Gastrocnemius medialis (tissue), 4 donors: ENCODE measurements at regions not wholly inside any gene's neighbourhood (a gene's known extent, or its start where the extent isn't known, plus 50 kb on each side); places are given as distances from the start of the nearest gene placed in this dataset.

Experiments
- POLR2A ChIP-seq, 2 donors: fragments of 450-650 bp; IDR thresholded peaks; one replicate each; pipeline ENCODE4 v1.6.1; 2017; ENCODE audit warnings: antibody characterized with exemption in 2 of 2, mild to moderate bottlenecking in 2 of 2, moderate library complexity in 2 of 2
- TF ChIP-seq, protein P1 (sequence below), 5 experiments: fragments of 450-650 bp in 3 of 5; fragments of 200-600 bp in 2 of 5; sonication (generic) in 2 of 5; IDR thresholded peaks in 4 of 5; conservative IDR thresholded peaks in 1 of 5; 1 replicate in 4 of 5; 2 replicates in 1 of 5; pipeline ENCODE4 v1.5.1; 2016 to 2019; ENCODE audit warnings: antibody characterized with exemption in 5 of 5, mild to moderate bottlenecking in 3 of 5, moderate library complexity in 3 of 5

DNA sequence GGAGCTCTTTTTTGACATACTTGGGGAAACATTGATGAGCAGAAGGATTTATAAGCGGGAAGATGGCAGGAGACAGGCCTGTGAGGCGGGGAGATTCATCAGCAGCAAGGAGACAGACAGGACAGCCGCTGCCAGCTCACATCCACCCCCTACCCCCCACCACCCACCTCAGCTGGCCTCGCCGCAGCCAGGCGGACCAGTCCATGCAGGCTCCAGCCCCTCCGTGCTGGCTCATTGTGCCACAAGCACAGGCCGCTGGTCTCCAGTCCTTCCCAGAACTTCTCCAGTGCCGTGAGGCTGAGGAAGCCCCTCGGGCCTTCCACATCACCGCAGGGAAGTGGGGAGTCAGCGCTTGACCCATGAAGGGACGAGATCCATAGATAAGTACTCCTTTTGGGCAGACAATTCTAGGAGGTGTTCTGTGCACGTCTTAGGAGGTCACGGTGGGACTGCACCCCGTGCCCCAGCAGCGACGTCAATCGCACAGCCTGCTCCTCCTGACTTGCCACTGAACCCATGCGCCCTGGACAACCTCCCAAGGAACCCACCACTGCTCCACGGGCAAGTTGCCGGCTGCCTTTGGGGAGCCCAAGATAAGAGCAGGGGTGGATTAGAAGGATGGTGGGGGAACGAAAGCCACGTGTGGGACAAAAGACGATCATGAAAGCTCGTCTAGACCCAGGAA, 323.6 kb downstream of the C16orf95 start:
- TF ChIP-seq, protein P1, sequence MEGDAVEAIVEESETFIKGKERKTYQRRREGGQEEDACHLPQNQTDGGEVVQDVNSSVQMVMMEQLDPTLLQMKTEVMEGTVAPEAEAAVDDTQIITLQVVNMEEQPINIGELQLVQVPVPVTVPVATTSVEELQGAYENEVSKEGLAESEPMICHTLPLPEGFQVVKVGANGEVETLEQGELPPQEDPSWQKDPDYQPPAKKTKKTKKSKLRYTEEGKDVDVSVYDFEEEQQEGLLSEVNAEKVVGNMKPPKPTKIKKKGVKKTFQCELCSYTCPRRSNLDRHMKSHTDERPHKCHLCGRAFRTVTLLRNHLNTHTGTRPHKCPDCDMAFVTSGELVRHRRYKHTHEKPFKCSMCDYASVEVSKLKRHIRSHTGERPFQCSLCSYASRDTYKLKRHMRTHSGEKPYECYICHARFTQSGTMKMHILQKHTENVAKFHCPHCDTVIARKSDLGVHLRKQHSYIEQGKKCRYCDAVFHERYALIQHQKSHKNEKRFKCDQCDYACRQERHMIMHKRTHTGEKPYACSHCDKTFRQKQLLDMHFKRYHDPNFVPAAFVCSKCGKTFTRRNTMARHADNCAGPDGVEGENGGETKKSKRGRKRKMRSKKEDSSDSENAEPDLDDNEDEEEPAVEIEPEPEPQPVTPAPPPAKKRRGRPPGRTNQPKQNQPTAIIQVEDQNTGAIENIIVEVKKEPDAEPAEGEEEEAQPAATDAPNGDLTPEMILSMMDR (IDR thresholded peaks at IDR 0.05 in 4 of 5, conservative IDR thresholded peaks at IDR 0.05 in 1 of 5) = no peak
- no peak for TF ChIP-seq POLR2A (IDR thresholded peaks at IDR 0.05)
